CD4-positive, alpha-beta T cell treated with Interleukin-12 subunit alpha and Interleukin-12 subunit beta, for 1 hour (primary cell): ENCODE measurements at regions not wholly inside any gene's neighbourhood (a gene's known extent, or its start where the extent isn't known, plus 50 kb on each side); places are given as distances from the start of the nearest gene placed in this dataset.

Experiments
- DNase-seq: peaks from one replicate; pipeline ENCODE4 v3.0.0-alpha.2; 2020

DNA sequence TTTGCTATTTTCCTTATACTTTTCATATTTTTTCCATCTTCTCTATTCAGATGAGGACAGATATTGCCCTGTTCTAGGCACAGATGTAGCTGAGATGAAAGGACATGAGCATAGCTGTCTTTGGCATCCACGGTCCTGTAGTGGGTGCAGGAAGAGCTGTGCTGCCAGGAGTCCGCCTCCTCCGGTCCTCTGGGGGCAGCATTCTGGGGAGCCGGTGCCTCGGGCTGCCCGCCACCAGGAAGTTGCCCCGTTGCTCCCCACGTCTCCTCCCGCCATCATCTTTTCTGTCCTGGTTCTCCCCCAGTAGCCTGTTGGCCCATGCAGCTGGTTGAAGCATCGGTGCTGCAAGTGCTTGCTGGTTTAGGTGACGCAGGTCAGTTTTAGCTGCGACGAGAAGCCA lies 170.0 kb upstream of the IRX4 start:
- no peak for DNase-seq

DNA sequence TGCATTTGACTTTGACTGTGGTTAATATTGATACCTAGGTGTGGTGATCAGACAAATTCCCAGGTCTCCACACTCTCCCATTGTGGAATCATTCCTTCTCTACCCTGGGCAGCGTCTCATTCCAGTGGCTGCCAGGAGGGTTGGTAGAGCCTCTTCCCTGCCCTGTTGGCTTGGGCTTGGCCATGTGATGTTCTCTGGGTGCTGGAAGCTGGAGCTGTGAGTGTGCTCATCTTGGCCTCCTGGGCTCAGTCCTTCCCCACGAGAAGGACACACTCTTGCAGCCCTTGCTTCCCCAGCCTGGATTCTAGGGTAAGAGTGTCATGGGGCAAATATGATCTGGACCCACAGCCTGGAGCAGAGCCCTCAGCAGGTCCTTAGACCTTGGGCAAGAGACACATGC lies 167.2 kb upstream of the IRX4 start:
- no peak for DNase-seq

GRCh38 chr5:2048664-2049063 lies 165.9 kb upstream of the IRX4 start:
- DNase-seq: no peak

DNA sequence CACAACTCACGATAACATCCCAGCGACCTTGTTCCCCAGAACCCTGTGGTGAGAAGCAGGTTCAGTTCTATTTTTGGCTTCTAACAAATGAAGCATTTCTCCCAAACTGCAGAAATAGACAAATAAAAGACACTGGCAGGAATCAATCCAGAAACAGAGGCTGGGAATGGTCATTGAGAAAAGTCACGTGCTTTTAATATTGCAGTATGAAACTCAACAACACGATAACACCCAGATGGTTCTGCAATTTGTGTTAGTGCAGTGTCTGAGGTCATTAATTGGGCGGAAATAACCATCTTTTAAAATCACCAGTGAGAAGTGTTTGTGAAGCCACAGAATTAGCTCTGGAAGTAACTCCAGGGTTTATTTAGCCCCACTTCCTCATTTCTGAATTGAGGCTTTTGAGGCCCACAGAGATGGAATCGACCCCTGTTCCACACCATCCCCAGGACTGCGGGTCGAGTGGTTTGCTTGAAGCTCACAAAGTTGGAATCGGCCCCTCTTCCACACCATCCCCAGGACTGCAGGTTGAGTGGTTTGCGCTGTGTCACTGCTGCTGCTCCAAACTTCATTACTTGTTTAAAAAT lies 164.7 kb upstream of the IRX4 start:
- DNase-seq: no peak

- no peak for DNase-seq
Observed at GRCh38 chr5:2044041-2044440, 161.3 kb upstream of the IRX4 start.

- no peak for DNase-seq
Observed at GRCh38 chr5:2039180-2039531, 156.4 kb upstream of the IRX4 start.

DNA sequence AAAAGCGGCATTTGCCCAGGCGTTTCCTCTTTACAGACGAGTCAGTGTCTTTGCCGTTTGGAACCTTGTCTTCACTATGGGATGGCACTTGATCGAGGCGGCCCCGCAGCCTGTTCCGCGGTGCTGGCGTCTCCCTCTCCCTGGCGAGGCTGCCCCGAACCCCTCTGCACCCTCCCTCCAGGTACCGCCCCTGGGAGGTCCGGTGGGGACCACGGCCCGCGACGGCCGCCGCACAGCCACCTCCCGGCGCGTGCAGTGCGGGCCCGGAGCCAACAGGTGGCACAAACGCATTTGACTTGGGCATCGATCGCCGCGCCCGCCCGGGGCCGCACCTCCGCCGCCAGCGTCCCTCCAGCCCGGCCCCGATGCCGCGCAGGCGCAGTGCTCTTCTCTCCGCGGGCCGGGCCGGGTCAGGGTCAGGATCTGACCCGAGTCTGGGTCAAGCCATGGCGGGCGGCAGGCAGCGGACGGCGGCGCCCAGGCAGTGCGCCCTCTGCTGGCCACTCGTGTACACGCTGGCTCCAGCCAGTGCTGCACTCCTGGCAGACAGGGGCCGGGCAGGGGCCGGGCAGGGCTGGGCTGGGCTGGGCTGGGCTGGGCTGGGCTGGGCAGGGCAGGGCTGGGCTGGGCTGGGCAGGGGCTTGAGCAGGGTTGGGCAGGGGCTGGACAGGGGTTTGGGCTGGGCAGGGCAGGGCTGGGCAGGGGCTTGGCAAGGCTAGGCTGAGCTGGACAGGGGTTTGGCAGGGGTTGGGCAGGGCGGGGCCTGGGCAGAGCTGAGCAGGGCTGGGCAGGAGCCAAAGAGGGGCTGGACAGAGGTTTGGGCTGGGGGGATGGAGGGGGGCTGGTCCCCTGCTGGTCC lies 155.8 kb upstream of the IRX4 start:
- peak; percentile 48 for DNase-seq

DNA sequence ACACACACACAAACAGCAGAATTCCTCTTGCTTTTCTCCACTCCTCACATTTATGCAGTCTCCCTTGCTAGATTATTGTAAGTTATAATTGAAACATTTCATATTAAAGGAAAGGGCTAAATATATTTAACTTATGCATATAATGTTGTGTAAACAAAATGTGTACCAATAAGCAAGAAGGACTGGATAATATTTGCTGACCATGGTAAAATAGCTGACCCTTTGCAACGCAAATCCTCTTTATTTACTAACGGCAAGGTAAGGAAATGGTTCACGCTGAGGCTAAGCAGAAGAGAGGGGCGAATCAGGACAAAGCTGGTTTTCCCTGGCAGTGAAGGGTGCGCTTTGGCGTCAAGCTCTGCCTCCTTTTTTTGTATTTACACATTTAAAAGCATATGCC lies 154.2 kb upstream of the IRX4 start:
- DNase-seq: no peak

GRCh38 chr5:2032432-2032831 lies 149.7 kb upstream of the IRX4 start:
- DNase-seq: no peak

- DNase-seq: no peak
Observed at GRCh38 chr5:2031581-2031980, 148.9 kb upstream of the IRX4 start.

GRCh38 chr5:2030131-2030530 lies 147.4 kb upstream of the IRX4 start:
- no peak for DNase-seq

DNA sequence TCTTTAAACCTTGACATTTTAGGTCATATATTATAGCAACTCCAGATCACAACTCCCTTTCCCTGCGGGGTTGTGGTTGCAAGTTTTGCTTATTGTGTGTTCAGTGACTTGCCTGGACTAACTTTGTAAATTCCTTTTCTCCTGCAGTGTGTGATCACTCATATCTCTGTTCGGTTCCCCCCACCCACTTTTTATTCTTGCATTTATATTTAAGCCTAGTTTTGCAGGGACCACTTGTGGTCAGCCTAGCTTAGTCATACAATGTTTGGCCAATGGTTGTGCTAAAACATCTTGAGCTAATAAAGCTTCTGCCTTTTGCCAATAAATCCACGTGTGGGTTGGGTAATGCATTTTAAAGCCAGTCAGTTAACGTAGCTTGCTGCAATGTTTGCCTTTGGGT lies 146.5 kb upstream of the IRX4 start:
- DNase-seq: no peak

DNA sequence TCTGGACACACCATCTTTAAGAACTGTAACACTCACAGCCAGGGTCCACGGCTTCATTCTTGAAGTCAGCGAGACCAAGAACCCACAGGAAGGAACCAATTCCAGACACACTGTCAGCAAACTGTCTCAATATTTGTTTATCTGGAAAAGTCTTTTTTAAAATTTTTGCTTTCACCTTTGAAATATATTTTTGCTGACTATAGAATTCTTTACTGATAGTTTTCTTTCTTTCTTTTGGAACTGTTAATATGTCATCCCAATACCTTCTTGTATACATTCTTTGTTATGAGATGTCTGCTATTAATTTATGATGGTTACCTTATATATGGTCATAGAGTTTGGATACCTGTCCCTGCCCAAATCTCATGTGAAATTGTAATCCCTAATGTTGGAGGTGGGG lies 145.1 kb upstream of the IRX4 start:
- no peak for DNase-seq

DNA sequence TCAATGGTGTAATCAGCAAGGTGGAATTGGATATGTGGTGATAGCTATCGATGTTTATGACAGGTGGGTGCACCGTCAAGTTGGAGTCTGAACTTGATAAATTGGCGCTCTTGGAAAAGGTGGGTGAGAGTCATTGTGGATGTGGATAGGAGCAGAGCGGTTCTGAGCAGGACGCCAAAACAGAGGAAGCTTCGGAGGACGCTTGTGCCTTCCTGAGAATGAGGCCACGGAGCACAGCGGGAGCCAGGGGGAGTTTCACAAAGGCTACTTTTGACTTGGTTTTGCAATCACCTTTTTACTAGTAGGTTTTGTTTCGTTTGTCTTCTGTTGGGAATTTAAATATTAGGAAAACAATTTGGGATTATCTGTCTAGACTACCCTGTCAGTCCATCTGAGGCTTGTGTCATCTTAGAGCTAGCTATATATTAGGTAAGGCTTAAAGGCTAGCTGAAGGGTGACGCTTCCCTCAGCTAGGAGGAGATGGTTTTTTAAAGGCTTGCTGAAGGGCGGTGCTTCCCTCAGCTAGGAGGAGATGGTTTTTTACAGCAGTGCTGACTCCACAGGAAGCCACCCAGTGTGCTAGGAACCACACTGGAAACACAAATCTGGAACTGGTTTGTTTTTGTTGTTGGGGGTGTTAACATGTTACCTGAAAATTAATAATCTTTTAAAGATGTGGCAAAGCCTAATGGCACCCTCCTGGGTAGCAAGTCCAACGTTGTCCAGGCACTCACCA lies 142.4 kb upstream of the IRX4 start:
- no peak for DNase-seq

DNA sequence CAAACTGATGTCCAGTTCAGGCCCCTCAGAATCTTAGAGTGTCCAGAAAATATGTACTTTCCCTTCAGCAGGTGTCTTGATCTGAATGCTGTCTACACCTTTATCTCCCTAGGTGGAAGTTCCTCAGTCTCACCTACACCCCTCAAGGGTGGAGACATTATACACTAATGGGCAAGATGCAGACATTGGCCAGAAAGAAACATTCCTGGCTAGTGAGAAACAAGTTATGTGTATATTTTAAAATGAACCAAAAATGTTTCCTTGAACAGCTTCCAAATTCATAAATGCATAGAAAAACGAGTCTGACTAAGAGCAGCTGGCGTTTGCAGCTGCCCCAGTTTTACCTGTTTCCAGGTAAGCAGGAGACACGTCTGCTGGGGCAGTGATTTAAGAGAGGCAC lies 140.5 kb upstream of the IRX4 start:
- no peak for DNase-seq

- DNase-seq: no peak
Observed at GRCh38 chr5:2022436-2022835, 139.7 kb upstream of the IRX4 start.

DNA sequence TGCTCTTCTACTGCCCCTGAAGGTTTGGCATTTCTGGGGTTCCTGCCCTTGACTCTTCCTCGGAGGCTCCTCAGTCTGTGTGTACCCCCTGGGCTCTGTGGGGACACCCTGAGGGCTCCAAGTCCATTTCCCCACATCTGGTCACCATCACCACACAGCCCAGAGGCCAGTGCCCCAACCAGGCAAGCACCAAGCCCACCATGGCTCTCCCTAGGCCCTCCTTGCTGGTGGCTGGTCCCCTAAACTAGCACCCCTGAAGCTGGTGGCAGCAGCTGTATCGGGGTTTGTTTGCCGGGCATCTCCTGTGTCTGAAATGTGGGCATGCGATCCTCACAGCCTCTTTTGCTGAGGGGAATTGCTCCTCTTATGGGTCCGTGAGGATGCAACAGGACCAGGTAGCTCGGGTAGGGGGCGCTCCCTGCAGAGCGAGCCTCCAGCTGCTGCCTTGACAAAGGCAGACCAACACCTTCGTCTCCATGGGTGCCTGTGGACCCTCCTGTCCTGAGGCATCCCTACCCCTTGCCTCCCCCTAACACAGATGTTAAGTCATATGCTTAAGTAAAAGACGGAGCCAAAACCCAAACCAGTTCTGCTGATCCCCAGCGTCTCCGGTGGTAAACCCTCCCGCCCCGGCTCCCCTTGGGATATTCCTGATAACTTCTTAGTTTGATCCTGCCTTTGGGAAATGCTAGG lies 138.9 kb upstream of the IRX4 start:
- DNase-seq: no peak

DNA sequence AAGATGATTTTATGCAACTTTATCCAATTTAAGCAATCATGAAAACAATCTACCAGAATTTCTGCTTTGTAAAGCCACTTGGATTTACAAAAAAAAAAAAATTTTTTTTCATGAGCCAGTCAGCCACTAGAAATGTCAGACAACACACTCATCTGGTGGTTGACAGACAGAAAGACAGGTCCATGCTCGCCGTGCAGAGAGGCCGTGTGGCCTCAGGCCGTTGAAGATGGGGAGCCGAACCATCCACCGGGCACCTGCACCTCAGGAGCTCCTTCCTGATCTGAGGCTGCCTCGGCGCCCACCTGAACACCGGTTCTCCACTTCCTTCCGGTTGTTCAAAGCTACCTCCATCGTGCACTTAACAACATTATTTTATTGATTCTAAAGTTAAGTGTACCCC lies 138.0 kb upstream of the IRX4 start:
- DNase-seq: no peak

- no peak for DNase-seq
Observed at GRCh38 chr5:2019716-2020115, 137.0 kb upstream of the IRX4 start.

GRCh38 chr5:2018390-2018724 lies 135.6 kb upstream of the IRX4 start:
- no peak for DNase-seq

DNA sequence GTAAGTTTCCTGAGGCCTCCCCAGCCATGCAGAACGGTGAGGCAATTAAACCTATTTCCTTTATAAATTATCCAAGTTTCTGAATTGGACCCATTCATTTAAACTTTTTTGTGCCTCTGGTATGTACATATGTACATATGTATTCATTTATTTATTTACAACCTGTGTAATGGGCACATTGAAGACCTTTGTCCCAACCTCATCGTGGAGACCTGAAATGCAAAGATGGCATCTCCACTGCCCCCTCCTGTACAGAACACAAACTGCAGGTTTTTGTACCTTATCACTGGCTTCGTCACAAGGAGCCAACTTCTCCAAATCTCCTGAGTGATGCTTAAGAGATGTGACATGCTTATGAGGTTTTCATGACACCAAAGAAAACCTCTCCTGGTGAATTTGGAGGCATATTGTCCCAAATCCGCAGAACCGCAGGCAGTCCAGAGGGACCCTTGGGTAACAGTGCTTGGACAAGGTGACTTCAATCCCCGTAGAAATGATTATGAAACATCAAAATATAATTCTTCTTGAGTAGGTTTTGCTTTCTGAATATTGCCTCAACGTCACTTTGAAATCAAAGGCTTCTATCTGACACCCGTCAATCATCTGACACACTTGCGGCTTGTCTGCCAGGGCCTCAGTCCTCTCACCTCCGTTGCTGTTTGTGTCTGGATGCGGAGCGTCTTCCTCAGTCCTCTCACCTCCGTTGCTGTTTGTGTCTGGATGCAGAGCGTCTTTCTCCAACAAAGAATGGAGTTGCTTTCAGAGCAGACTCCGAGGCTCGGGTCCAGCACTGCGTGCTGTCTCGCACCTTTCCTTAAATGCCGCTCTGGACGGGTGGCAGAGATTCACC lies 135.0 kb upstream of the IRX4 start:
- DNase-seq: peak; percentile 27

- DNase-seq: no peak
Observed at GRCh38 chr5:2015961-2016360, 133.2 kb upstream of the IRX4 start.
